Testis (tissue), 2 donors: ENCODE measurements at regions not wholly inside any gene's neighbourhood (a gene's known extent, or its start where the extent isn't known, plus 50 kb on each side); places are given as distances from the start of the nearest gene placed in this dataset.

Experiments
- DNase-seq: peaks from one replicate; pipeline ENCODE4 v3.0.0-alpha.2; 2019
- H3K27ac ChIP-seq, 2 donors: fragments of 200-600 bp; sonication (generic); one replicate each; pipeline ENCODE4 v1.5.1; 2019
- H3K27me3 ChIP-seq: fragments of 200-600 bp; sonication (generic); one replicate; pipeline ENCODE4 v1.5.1; 2019
- H3K36me3 ChIP-seq: fragments of 200-600 bp; sonication (generic); one replicate; pipeline ENCODE4 v1.5.1; 2017; ENCODE audit warnings: low read depth; ENCODE audit errors: missing control alignments
- H3K4me1 ChIP-seq: fragments of 200-600 bp; sonication (generic); one replicate; pipeline ENCODE4 v1.5.1; 2019
- H3K4me3 ChIP-seq, 2 donors: fragments of 200-600 bp; sonication (generic); one replicate each; pipeline ENCODE4 v1.5.1; 2017 to 2019
- H3K9me3 ChIP-seq: fragments of 200-600 bp; sonication (generic); one replicate; pipeline ENCODE4 v1.5.1; 2017
- CTCF ChIP-seq, 3 experiments: fragments of 450-650 bp in 2 of 3; fragments of 200-600 bp in 1 of 3; sonication (generic) in 1 of 3; IDR thresholded peaks; one replicate each; pipeline ENCODE4 v1.5.1; 2016 to 2019; ENCODE audit warnings: antibody characterized with exemption in 3 of 3, mild to moderate bottlenecking in 2 of 3, moderate library complexity in 1 of 3
- POLR2A ChIP-seq: fragments of 450-650 bp; IDR thresholded peaks from one replicate; pipeline ENCODE4 v1.6.1; 2017; ENCODE audit warnings: antibody characterized with exemption, mild to moderate bottlenecking, moderate library complexity
- WGBS, 2 donors: methylation state at CpG; one replicate each; pipeline ENCODE4 v1.1.5; 2018; 5-methylcytosine and 5-hydroxymethylcytosine counted together
- intact Hi-C: fragments of 100-400 bp; cut with DNase I; formaldehyde crosslinking; loops from one replicate; pipeline ENCODE4 v1.15.1; 2023; ENCODE audit warnings: low total_unique reads

DNA sequence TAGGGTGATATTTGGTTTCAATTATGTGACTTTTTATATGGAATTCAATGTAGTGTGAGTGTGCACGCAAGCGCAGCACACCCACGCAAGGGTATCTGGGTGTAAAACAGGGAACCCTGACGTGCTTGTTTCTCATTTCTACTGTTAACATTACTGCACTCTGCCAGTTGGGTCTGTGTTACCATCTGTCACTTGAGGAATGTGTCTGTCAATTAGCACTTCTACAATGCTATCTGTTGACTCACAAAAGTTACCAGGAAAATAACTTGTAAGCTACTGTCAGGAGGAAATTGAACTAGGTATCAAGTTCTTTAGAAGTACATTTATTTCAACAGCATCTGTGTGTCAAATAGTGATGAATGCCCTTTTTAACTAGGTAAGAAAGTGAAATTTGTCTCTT is 695.5 kb upstream of the LRFN5 start:
- DNase-seq = no peak
- no peaks in the 10 kb centered on the region for H3K27me3 ChIP-seq
- no peaks in the 10 kb centered on the region for H3K36me3 ChIP-seq
- no peaks in the 10 kb centered on the region for H3K4me1 ChIP-seq
- intact Hi-C loops = no loop called here
- TF ChIP-seq CTCF (IDR thresholded peaks at IDR 0.05) (no peak), POLR2A (no peak)
- H3K4me3 ChIP-seq = no peak overlapping the region
- no peaks in the 10 kb centered on the region for H3K9me3 ChIP-seq
- 79 to 89% methylated on average over 4 of the region's 4 CpGs for WGBS, 2 donors
- no peak overlapping the region for H3K27ac ChIP-seq

DNA sequence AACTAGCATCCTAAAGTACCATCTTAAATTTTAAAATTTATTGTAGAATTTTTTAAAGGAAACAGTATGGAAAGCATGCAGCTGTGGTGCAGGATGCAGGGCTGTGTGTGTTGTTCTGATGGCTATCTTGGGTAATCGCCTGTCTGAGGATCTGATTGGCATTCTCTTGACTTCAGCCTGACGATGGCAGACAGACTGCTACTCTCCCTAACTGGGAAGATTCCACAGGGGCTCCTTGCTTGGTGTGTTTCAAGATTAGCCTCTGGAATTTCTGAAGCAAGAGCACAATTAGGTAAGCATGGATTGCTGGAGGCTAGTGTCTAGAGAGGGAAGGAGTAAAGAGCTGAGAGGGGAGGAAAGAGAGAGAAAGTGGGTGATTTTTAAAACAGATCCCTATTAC is 696.8 kb upstream of the LRFN5 start:
- no peak overlapping the region for H3K27ac ChIP-seq
- TF ChIP-seq CTCF (IDR thresholded peaks at IDR 0.05) = no peak
- TF ChIP-seq POLR2A = no peak
- DNase-seq = no peak
- H3K4me1 ChIP-seq = no peaks in the 10 kb centered on the region
- H3K4me3 ChIP-seq = no peak overlapping the region
- H3K27me3 ChIP-seq = no peaks in the 10 kb centered on the region
- H3K9me3 ChIP-seq = no peaks in the 10 kb centered on the region
- 29 to 43% methylated on average over 2 of the region's 2 CpGs for WGBS, 2 donors
- H3K36me3 ChIP-seq = no peaks in the 10 kb centered on the region
- intact Hi-C loops = no loop called here

DNA sequence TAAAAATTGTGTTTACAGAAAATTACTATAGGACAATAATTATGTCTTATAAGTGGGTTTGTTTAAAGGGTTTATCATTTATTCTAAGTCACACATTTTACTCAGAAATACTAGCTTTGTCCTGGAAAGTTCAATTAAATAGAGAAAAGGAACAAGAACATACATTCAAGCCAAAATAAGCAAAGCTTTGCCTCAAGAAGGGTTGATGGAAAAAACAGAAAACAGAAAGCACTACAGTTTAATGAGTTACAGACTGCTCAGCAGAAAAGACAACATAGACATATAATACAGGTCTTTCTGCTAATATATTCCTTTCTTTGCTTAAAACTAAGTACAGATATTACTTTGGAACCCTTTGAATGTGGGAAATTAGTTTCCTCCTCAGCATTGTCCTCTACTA is 703.0 kb upstream of the LRFN5 start:
- Histone ChIP-seq H3K4me3 (no peak overlapping the region), H3K36me3 (no peaks in the 10 kb centered on the region), H3K4me1 (no peaks in the 10 kb centered on the region), H3K9me3 (no peaks in the 10 kb centered on the region), H3K27ac (no peak overlapping the region), H3K27me3 (no peaks in the 10 kb centered on the region)
- TF ChIP-seq CTCF (IDR thresholded peaks at IDR 0.05) (no peak), POLR2A (no peak)
- intact Hi-C loops = no loop called here
- DNase-seq = no peak

DNA sequence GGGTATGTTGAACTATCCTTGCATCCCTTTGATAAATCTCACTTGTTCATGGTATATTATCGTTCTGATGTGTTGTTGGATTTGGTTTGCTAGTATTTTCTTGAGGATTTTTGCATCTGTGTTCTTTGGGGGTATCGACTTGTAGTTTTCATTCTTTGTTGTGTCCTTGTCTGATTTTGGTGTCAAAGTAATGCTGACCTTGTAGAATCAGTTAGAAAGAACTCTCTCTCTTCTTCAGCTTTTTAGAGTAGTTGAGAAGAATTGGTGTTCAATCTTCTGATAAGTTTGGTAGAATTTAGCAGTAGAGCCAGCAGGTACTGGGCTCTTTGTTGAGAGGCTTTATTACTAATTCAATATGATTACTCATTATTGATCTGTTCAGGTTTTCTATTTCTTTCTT is 707.2 kb upstream of the LRFN5 start:
- H3K27ac ChIP-seq = no peak overlapping the region
- no peak for DNase-seq
- intact Hi-C loops = no loop called here
- H3K4me3 ChIP-seq = no peak overlapping the region
- TF ChIP-seq CTCF (IDR thresholded peaks at IDR 0.05) = no peak
- H3K9me3 ChIP-seq = no peaks in the 10 kb centered on the region
- H3K4me1 ChIP-seq = no peaks in the 10 kb centered on the region
- no peaks in the 10 kb centered on the region for H3K36me3 ChIP-seq
- H3K27me3 ChIP-seq = no peaks in the 10 kb centered on the region
- WGBS, 2 donors = 42 to 65% methylated on average over 2 of the region's 2 CpGs

- Histone ChIP-seq H3K36me3 (no peaks in the 10 kb centered on the region), H3K9me3 (no peaks in the 10 kb centered on the region), H3K27me3 (no peaks in the 10 kb centered on the region), H3K4me3 (no peak overlapping the region), H3K27ac (no peak overlapping the region), H3K4me1 (no peaks in the 10 kb centered on the region)
- 90 to 92% methylated on average over 2 of the region's 2 CpGs for WGBS, 2 donors
- TF ChIP-seq CTCF (IDR thresholded peaks at IDR 0.05) (no peak), POLR2A (no peak)
- intact Hi-C loops = no loop called here
- no peak for DNase-seq
These were observed 711.8 kb upstream of the LRFN5 start for GRCh38 chr14:40894846-40895245.
